Glutamatergic neuron (in vitro differentiated cells): ENCODE measurements at regions not wholly inside any gene's neighbourhood (a gene's known extent, or its start where the extent isn't known, plus 50 kb on each side); places are given as distances from the start of the nearest gene placed in this dataset.

Experiments
- DNase-seq: peaks from one replicate; pipeline ENCODE4 v3.0.0; 2022
- H3K27ac Mint-ChIP-seq: one replicate; pipeline ENCODE4 v1.8.0; 2020; ENCODE audit warnings: mild to moderate bottlenecking, mixed read lengths, inconsistent platforms; ENCODE audit not compliant: unreplicated experiment
- H3K27me3 Mint-ChIP-seq: one replicate; pipeline ENCODE4 v1.8.0; 2020; ENCODE audit warnings: mild to moderate bottlenecking, moderate library complexity, mixed read lengths, inconsistent platforms; ENCODE audit not compliant: unreplicated experiment
- H3K36me3 Mint-ChIP-seq: one replicate; pipeline ENCODE4 v1.8.0; 2020; ENCODE audit warnings: mild to moderate bottlenecking, mixed read lengths, inconsistent platforms; ENCODE audit not compliant: unreplicated experiment
- H3K4me1 Mint-ChIP-seq: one replicate; pipeline ENCODE4 v1.8.0; 2020; ENCODE audit warnings: mild to moderate bottlenecking, low read depth, mixed read lengths, inconsistent platforms; ENCODE audit not compliant: unreplicated experiment
- H3K4me3 Mint-ChIP-seq: one replicate; pipeline ENCODE4 v1.8.0; 2020; ENCODE audit warnings: mild to moderate bottlenecking, mixed read lengths, inconsistent platforms; ENCODE audit not compliant: unreplicated experiment
- H3K9me3 Mint-ChIP-seq: one replicate; pipeline ENCODE4 v1.8.0; 2020; ENCODE audit warnings: mild to moderate bottlenecking, moderate library complexity, mixed read lengths, inconsistent platforms; ENCODE audit not compliant: unreplicated experiment
- TF ChIP-seq, protein P1 (sequence below): fragments of 200-600 bp; sonication (generic); IDR thresholded peaks from one replicate; pipeline ENCODE4 v1.5.0; 2021; ENCODE audit not compliant: partially characterized antibody, unreplicated experiment

DNA sequence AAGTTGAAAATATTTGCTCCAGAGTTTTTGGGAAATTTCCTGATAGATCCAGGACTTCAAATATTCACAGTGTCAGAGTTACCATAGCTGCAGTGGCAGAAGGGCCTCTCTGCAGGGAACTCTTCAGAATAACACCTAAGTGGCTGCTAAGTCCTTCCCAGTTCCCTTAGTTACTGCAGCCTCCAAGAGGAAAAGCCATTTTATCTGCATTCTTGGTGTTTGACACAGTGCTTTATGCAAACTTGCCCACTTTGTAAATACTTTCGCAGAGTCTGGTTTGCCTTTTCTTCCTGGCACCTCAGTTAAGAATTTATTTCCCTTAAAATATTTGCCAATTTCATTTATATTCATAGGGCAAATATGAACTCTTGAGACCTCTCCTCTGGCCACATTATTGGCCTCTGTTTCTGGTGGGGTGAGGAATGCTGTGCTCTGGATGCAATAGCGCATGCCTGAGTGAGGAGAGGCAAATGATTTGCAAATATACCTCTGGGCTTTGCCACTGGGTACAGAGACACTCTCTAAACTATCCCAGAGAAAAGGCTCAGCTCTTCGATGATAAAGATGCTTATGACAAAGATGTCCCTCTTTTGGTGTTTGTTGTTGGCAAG is 566.3 kb upstream of the NR3C2 start:
- Mint-ChIP-seq H3K4me1 (peaks cover 3% of the 10 kb centered on the region), H3K27me3 (no peaks in the 10 kb centered on the region), H3K27ac (no peak overlapping the region), H3K9me3 (no peaks in the 10 kb centered on the region), H3K4me3 (no peak overlapping the region), H3K36me3 (no peaks in the 10 kb centered on the region)
- TF ChIP-seq, protein P1, sequence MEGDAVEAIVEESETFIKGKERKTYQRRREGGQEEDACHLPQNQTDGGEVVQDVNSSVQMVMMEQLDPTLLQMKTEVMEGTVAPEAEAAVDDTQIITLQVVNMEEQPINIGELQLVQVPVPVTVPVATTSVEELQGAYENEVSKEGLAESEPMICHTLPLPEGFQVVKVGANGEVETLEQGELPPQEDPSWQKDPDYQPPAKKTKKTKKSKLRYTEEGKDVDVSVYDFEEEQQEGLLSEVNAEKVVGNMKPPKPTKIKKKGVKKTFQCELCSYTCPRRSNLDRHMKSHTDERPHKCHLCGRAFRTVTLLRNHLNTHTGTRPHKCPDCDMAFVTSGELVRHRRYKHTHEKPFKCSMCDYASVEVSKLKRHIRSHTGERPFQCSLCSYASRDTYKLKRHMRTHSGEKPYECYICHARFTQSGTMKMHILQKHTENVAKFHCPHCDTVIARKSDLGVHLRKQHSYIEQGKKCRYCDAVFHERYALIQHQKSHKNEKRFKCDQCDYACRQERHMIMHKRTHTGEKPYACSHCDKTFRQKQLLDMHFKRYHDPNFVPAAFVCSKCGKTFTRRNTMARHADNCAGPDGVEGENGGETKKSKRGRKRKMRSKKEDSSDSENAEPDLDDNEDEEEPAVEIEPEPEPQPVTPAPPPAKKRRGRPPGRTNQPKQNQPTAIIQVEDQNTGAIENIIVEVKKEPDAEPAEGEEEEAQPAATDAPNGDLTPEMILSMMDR: no peak
- no peak for DNase-seq

DNA sequence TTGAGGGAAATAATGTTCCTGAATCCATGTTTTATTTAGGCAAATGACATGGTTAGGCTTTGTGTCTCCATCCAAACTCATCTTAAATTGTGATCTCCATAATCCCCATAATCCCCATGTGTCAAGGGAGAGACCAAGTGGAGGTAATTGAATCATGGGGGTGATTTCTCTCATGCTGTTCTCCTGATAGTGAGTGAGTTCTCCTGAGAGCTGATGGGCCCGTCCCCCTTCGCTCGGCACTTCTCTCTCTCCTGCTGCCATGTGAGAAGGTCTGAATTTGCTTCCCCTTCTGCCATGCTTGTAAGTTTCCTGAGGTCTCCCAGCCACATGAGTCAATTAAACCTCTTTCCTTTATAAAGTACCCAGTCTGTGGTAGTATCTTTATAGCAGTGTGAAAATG is 563.0 kb upstream of the NR3C2 start:
- Mint-ChIP-seq H3K27me3 (no peaks in the 10 kb centered on the region), H3K4me1 (peaks cover 3% of the 10 kb centered on the region), H3K27ac (no peak overlapping the region), H3K9me3 (no peaks in the 10 kb centered on the region), H3K4me3 (no peak overlapping the region), H3K36me3 (no peaks in the 10 kb centered on the region)
- TF ChIP-seq, protein P1: no peak
- no peak for DNase-seq

DNA sequence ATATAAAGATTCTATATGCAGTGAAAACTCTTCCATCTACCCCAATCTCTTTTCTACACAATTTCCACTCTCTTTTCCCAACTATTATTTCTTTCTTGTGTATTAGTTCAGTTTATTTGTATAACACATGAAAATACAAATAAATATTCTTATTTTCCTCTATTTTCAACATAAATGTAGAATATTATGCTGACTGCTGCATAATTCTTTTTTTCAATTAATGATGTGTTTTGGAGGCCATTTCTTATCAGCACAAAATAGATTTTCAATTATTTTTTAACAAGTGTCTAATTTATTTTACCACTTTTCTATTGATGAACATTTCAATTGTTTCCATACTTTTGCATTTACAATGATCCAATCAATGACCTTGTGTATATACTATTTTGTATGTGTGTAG is 557.7 kb upstream of the NR3C2 start:
- Mint-ChIP-seq H3K9me3 (no peaks in the 10 kb centered on the region), H3K4me3 (no peak overlapping the region), H3K36me3 (no peaks in the 10 kb centered on the region), H3K27ac (no peak overlapping the region), H3K27me3 (no peaks in the 10 kb centered on the region), H3K4me1 (no peaks in the 10 kb centered on the region)
- TF ChIP-seq, protein P1: no peak
- no peak for DNase-seq

DNA sequence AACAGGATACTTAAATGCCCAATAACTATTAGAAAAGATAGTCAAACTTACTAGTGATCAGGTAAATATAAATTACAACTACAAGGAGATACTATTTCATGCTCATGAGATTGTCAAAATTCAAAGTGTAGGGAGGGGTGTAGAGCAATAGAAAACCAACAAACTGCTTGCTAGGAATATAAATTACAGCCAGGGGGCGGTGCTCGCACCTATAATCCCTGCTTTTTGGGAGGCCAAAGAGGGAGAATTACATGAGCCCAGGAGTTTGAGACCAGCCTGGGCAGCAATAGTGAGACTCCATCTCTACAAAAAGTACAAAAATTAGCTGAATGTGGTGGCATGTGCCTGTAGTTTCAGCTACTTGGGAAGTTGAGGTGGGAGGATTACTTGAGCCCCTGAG is 556.5 kb upstream of the NR3C2 start:
- Mint-ChIP-seq H3K4me3 (no peak overlapping the region), H3K36me3 (no peaks in the 10 kb centered on the region), H3K27me3 (no peaks in the 10 kb centered on the region), H3K27ac (no peak overlapping the region), H3K4me1 (no peaks in the 10 kb centered on the region), H3K9me3 (no peaks in the 10 kb centered on the region)
- TF ChIP-seq, protein P1: peak; percentile 47
- peak; percentile 19 for DNase-seq

DNA sequence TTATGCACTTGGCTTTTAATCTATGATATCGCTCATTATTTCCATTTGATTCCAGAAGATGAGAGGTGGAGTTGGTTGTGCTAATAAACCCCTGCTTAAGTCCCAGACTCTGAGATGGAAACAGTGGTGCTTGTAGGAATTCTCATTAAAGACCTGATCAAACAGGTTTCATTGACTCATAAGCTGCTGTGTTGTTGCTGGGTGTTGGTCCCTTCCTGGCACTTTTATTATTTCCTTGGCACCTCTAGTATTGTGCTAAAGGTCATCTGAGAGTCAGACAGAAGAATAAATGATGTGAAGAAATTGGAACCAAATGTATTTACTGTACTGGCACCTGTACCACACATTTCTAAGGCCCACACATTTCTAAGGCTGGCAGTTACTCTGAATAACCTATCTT is 544.7 kb upstream of the NR3C2 start:
- Mint-ChIP-seq H3K36me3 (no peaks in the 10 kb centered on the region), H3K4me1 (no peaks in the 10 kb centered on the region), H3K27me3 (no peaks in the 10 kb centered on the region), H3K27ac (no peak overlapping the region), H3K9me3 (no peaks in the 10 kb centered on the region), H3K4me3 (no peak overlapping the region)
- TF ChIP-seq, protein P1: no peak
- no peak for DNase-seq
